Mesenteric fat pad (tissue), 1 donor: ENCODE measurements at regions not wholly inside any gene's neighbourhood (a gene's known extent, or its start where the extent isn't known, plus 50 kb on each side); places are given as distances from the start of the nearest gene placed in this dataset.

ENCODE experiments used
- DNase-seq: peaks from one replicate; pipeline ENCODE4 v3.0.0-alpha.2; 2020; ENCODE audit warnings: low spot score
- donor health status: DM: yes; HTN: yes; CAD: no.

GRCh38 chr13:40485611-40486517 is 180.6 kb downstream of the FOXO1 start:
- DNase-seq, result no peak

DNA sequence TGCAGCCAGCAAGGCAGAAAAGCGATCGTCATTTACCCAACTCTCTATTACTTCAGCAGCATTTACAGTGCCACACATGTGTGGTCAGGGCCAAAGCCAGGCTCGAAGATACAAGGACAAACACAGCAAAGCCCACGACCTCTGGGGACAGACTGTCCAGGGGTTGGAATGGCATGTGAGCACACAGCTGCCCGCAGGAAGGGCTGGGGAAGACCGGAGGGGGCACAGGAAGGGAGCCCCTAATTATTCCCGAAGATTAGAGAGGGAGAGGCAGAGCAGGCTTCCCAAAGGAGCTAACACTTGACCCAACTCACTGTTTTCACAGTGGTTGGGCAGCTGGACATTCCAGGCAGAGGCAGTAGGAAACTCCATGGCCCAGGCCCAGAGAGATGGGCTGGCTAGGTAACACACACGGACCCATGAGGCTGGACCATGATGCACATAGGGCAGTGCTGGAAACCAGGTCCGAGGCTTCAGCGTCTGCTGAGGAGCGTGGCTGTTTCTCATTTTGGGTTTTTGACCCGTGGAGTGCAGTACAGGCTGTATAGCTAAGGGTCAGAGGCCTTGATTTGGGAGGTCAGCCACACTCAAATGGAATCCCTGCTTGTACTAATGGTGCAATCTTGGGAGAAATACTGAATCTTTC is 179.8 kb downstream of the FOXO1 start:
- no peak for DNase-seq

DNA sequence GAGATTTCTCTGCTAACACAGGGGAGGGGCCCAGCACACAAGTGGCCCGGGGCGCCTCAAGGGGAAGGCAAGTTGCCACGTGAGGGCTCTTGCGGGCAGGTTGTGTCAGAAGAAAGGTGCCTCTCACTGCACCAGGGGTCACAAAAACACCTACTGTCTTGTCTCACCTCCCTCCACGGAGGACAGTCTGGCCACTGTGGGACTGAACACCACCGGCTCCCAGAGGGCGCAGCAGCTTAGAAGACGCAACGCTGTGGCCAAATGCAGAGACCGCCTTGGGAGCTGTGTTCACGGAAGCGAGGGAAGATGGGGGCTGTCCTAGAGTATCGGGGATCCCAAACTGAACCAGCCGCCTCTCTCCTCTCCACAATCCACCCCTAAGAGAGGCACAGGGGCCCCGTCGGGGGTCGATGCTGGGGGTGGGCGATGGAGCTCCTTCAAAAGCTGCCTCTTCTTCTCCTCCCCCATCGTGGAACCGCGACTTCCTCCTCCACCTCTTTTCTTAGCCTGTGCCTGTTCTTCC is 177.5 kb downstream of the FOXO1 start:
- no peak for DNase-seq

DNA sequence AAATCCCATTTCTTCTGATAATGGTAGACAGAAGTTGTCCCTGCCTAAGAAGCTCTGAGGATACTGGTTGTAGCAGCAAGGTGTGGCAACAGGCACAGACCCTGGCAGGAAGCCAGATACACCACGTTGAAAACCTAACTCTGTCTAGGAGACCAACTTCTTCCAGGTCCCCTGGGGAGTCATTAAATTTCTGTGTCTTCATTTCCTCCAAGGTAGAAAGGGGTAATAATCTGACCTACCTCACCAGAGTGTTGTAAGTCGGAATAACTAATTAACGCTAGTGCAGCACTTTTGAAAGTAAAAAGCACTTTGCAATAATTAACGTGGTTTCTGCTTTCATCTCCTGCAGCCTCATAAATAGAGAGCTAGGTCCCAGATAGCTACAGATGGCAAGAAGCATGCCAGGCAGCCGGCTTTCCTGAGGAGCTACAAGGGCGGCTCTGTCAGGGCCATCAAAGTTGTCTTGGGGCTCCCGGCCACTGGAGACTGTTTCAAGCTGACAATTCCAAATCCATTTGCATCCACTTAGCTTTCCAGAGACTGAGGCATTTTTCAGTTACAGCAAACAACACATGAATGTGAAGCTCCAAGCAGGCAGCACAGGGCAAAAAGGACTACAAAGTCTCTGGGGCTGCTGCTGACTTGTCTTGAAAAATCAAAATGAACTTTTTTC is 176.2 kb downstream of the FOXO1 start:
- DNase-seq, result no peak

- no peak for DNase-seq
Measured at GRCh38 chr13:40492511-40492910, 173.9 kb downstream of the FOXO1 start.

DNA sequence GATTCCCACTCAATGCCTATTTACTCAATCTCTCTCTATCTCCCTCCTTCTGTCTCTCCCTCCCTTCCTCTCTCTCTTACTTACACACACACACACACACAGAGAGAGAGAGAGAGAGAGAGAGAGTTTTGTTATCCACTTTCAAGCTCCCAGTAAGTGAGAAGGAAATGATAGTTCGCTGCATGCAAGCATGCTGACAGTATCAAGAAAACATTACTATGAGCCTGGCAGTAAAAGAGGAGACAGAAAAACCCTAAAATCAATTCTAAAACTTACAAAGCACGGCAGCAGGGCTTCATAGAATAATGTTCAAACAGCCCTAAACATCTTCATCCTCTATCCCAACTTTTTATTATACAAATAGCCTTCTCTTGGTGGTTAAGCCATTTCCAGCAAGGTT is 171.9 kb downstream of the FOXO1 start:
- no peak for DNase-seq

DNA sequence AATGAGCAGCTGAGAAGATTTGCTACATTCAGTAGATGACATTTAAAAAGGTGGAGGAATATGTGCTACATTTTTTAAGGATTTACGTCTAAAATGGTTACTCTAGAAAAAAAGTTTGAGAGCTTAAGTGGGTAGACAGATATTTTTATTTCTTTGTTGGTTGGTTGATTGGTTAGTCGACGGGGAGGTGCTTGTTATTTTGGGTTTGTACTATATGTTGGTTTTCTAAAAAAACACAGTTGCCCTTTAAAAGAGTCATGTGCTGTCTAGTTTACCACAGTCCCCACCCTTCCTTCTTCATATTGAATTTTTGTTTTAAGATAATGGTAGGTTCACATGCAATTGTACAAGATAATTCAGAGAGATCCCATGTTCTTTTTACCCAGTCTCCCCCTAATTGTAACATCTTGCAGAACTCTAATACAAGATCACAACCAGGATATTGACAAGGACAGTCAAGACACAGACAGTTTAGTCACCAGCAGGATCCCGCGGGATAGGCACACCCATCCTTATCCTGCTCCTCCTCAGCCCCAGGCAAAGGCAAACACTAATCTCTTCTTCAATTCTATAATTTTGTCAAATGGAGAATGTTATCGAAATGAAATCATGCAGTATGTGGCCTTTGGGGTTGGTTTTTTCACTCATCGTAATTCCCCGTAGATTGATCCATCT is 171.4 kb downstream of the FOXO1 start:
- DNase-seq, result no peak

DNA sequence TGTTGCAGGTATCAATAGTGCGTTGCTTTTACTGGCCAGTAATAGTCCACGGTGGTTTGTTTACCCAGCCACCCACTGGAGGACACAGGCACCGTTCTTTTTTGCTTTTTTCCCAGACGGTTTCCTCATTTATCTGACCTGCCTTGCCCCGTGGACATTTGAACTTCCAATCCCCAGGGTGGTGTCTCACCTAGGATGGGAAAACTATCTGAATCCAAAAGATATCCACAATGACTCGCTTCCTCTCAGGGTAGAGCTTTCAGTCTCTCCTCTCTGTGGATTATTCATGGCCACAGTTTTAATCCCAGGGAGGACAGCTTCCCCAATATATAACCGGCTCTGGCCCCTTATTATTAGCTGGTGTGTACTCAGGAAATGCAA is 170.8 kb downstream of the FOXO1 start:
- DNase-seq, result no peak

DNA sequence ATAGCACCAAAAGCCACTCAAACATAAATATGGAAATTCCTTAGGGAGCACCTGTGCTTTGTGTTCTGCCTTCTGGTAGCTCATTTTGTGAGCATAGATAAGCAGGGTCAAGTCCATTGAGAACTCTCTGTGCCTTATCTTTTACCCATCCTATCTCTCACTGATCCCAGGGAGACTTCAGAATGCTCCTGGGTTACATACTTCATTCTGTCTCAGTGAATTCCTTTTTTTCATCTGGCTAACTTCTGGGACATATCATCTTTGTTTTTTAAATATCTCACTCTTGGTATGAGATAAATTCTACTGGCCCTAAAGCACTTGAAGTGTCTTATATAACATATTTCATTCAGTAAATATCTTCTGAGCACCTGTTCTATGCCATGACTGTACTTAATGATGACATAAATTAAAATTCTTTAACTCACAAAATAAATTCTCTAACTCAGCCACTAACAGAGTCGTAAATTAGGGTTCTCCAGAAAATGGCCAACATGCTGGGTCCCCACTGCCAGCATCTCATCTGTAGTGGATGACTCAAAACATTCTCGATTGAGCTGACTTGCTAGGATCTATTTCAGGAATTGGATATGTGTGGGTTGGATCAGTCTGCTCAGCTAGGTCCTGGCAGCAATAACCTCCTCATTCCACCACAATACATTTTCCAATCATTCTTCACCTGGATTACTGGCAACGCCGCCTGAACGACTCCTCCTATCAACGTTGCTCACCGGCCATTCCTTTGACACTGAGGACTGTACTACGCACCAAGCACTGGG is 170.2 kb downstream of the FOXO1 start:
- DNase-seq, result no peak

- no peak for DNase-seq
Measured at GRCh38 chr13:40498461-40498860, 168.0 kb downstream of the FOXO1 start.

- no peak for DNase-seq
Measured at GRCh38 chr13:40502236-40502635, 164.2 kb downstream of the FOXO1 start.

DNA sequence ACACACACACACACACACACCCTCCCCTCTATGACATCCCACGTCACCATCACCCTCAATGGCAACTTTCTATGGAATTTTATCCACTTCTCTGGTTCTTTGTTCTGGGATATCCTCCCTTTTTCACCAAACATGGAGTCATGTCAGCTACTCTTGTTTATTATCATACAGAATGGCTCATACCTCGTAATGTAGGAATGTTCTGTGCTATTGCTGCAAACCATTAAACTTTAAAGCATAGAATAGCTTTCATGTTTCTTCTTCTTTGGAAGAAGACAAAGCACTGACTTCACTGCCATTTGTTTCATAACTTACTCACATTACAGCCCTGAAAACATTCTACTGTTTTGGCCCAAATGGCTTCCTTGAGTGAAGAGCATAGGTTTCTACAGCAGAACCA is 163.4 kb downstream of the FOXO1 start:
- DNase-seq, result no peak

- no peak for DNase-seq
Measured at GRCh38 chr13:40503966-40504591, 162.4 kb downstream of the FOXO1 start.

DNA sequence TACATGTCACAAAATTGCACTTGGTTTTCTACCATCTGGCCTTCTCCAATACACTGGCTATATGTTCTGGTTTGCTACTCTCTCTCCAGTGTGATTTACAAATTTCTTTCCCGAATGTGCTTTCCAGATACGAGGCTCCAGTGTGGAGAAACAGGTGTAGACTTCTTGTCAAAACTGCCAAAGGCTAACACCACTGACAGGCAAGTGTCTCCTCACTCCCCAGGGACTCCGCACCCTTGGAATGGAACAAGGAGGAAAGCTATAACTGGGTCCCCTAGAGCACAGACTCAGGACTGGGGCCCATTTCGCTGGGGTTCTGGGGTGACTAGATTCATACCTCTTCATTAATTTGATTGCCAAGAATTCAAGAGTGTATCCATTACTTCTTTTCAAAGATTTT is 161.8 kb downstream of the FOXO1 start:
- no peak for DNase-seq

DNA sequence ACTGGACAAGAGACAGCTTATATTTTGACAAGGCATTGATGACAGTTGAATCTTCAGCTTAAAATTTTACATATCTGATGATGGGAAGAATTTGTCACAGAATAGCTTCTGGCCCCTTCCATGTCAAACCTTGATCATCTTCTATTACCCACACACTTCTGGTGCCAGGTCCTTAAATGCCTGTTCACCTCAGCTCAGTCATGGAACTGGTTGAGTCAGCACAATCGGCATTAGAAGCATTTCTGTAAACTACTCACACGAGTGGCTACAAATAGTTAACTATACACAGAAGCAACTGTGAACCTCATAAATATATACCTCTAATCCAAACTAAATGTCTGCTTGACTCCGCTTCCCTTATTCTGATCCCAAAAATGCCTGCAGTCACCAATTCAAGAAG is 161.2 kb downstream of the FOXO1 start:
- no peak for DNase-seq
